ENCODE measurements at regions not wholly inside any gene's neighbourhood (a gene's known extent, or its start where the extent isn't known, plus 50 kb on each side); places are given as distances from the start of the nearest gene placed in this dataset.

GRCh38 chr5:56514245-56514644, 281.1 kb upstream of the ANKRD55 start:
- H3K4me3 ChIP-seq (replicated peaks in 1 of 3; ENCODE audit: low read depth in 2 of 3, low read length in 3 of 3) = no peak overlapping the region
- no peak overlapping the region for H2AFZ ChIP-seq (ENCODE audit: insufficient read depth, low read depth, low read length, poor library complexity, severe bottlenecking)
- Mint-ChIP-seq H3K4me1 (peaks cover 61% of the 10 kb centered on the region), H3K36me3 (no peaks in the 10 kb centered on the region), H3K27ac (peak overlapping the region in 1 of 7 donors; percentile 41), H3K4me3 (no peak overlapping the region), H3K27me3 (ENCODE audit: low read depth in 3 of 3) (peaks cover 0 to under 1% (median 0%) of the 10 kb centered on the region in 3 donors), H3K9me3 (no peaks in the 10 kb centered on the region)
- H3K27me3 ChIP-seq (ENCODE audit: control insufficient read depth in 2 of 2, insufficient read depth in 2 of 2, low read length in 2 of 2) = no peaks in the 10 kb centered on the region
- no peak overlapping the region for H3K27ac ChIP-seq (ENCODE audit: low read depth in 1 of 2, low read length in 2 of 2)
- no peaks in the 10 kb centered on the region for H3K36me3 ChIP-seq (replicated peaks in 1 of 2; ENCODE audit: control insufficient read depth in 1 of 2, insufficient read depth in 2 of 2, low read length in 2 of 2)
- WGBS (ENCODE audit: insufficient coverage) = 38% methylated on average over 1 of the region's 4 CpGs
- no peak overlapping the region for H3K4me2 ChIP-seq (replicated peaks; ENCODE audit: extremely low read depth, low read length, poor library complexity, severe bottlenecking)
- intact Hi-C loops (cut with micrococcal nuclease) = no loop called here
- H3K9ac ChIP-seq (ENCODE audit: insufficient read depth, low read length, poor library complexity, severe bottlenecking) = no peak overlapping the region
- H3K79me2 ChIP-seq (ENCODE audit: insufficient read depth, low read length) = no peaks in the 10 kb centered on the region
- no peaks in the 10 kb centered on the region for H4K20me1 ChIP-seq (ENCODE audit: insufficient read depth, low read length)
- peaks cover 39 to 42% of the 10 kb centered on the region in 2 donors for H3K4me1 ChIP-seq (ENCODE audit: control insufficient read depth in 1 of 2, insufficient read depth in 2 of 2, low read length in 2 of 2)
- TF ChIP-seq CTCF (IDR thresholded peaks at IDR 0.05) = no peak
- no peak for DNase-seq
- no peaks in the 10 kb centered on the region for H3K9me3 ChIP-seq (replicated peaks in 1 of 2; ENCODE audit: control insufficient read depth in 1 of 2, insufficient read depth in 1 of 2, low read length in 2 of 2)

GRCh38 chr5:56513141-56513540, 280.0 kb upstream of the ANKRD55 start:
- H3K36me3 ChIP-seq (replicated peaks in 1 of 2; ENCODE audit: control insufficient read depth in 1 of 2, insufficient read depth in 2 of 2, low read length in 2 of 2) = no peaks in the 10 kb centered on the region

More at GRCh38 chr5:56513141-56513540, 280.0 kb upstream of the ANKRD55 start:
- no peak overlapping the region for H3K4me3 Mint-ChIP-seq
- intact Hi-C loops (cut with micrococcal nuclease) = no loop called here
- peak overlapping the region in 1 of 7 donors; percentile 49 for H3K27ac Mint-ChIP-seq
- no peaks in the 10 kb centered on the region for H3K9me3 Mint-ChIP-seq
- Histone ChIP-seq H4K20me1 (ENCODE audit: insufficient read depth, low read length) (no peaks in the 10 kb centered on the region), H3K27ac (ENCODE audit: low read depth in 1 of 2, low read length in 2 of 2) (no peak overlapping the region), H3K79me2 (ENCODE audit: insufficient read depth, low read length) (no peaks in the 10 kb centered on the region), H3K4me3 (replicated peaks in 1 of 3; ENCODE audit: low read depth in 2 of 3, low read length in 3 of 3) (no peak overlapping the region), H3K9ac (ENCODE audit: insufficient read depth, low read length, poor library complexity, severe bottlenecking) (no peak overlapping the region), H3K9me3 (replicated peaks in 1 of 2; ENCODE audit: control insufficient read depth in 1 of 2, insufficient read depth in 1 of 2, low read length in 2 of 2) (no peaks in the 10 kb centered on the region), H3K4me1 (ENCODE audit: control insufficient read depth in 1 of 2, insufficient read depth in 2 of 2, low read length in 2 of 2) (peaks cover 39 to 42% of the 10 kb centered on the region in 2 donors), H3K27me3 (ENCODE audit: control insufficient read depth in 2 of 2, insufficient read depth in 2 of 2, low read length in 2 of 2) (no peaks in the 10 kb centered on the region), H3K4me2 (replicated peaks; ENCODE audit: extremely low read depth, low read length, poor library complexity, severe bottlenecking) (no peak overlapping the region), H2AFZ (ENCODE audit: insufficient read depth, low read depth, low read length, poor library complexity, severe bottlenecking) (no peak overlapping the region)
- WGBS (ENCODE audit: insufficient coverage) = no CpG with 5 or more reads among the region's 1 CpG
- DNase-seq = no peak
- no peaks in the 10 kb centered on the region for H3K27me3 Mint-ChIP-seq (ENCODE audit: low read depth in 3 of 3)
- H3K4me1 Mint-ChIP-seq = peaks cover 60% of the 10 kb centered on the region
- H3K36me3 Mint-ChIP-seq = no peaks in the 10 kb centered on the region
- no peak for TF ChIP-seq CTCF (IDR thresholded peaks at IDR 0.05)
